ENCODE measurements at regions not wholly inside any gene's neighbourhood (a gene's known extent, or its start where the extent isn't known, plus 50 kb on each side); places are given as distances from the start of the nearest gene placed in this dataset.
A peak's percentile ranks its signal among the peaks of the same experiment; 100 is the strongest.

- DNase-seq (ENCODE audit: low read depth in 2 of 2), result no peak
Observed at GRCh38 chr1:47574451-47575165, 136.8 kb downstream of the FOXD2 start.

GRCh38 chr1:47575855-47576757, 138.3 kb downstream of the FOXD2 start:
- no peak for DNase-seq (ENCODE audit: low read depth in 2 of 2)

- DNase-seq (ENCODE audit: low read depth in 2 of 2), result no peak
Observed at GRCh38 chr1:47576758-47577115, 138.9 kb downstream of the FOXD2 start.

- DNase-seq (ENCODE audit: low read depth in 2 of 2), result no peak
Observed at GRCh38 chr1:47577303-47578025, 139.6 kb downstream of the FOXD2 start.

- DNase-seq (ENCODE audit: low read depth in 2 of 2), result no peak
Observed at GRCh38 chr1:47578026-47578720, 140.3 kb downstream of the FOXD2 start.

- no peak for DNase-seq (ENCODE audit: low read depth in 2 of 2)
Observed at GRCh38 chr1:47578721-47579419, 141.0 kb downstream of the FOXD2 start.

GRCh38 chr1:47579809-47580208, 142.0 kb downstream of the FOXD2 start:
- no peak for DNase-seq (ENCODE audit: low read depth in 2 of 2)

- DNase-seq (ENCODE audit: low read depth in 2 of 2), result no peak
Observed at GRCh38 chr1:47580451-47580995, 142.7 kb downstream of the FOXD2 start.

- peak in 1 of 2 donors; percentile 3 for DNase-seq (ENCODE audit: low read depth in 2 of 2)
Observed at GRCh38 chr1:47582891-47583608, 145.2 kb downstream of the FOXD2 start.

GRCh38 chr1:47584249-47584648, 146.4 kb downstream of the FOXD2 start:
- DNase-seq (ENCODE audit: low read depth in 2 of 2), result no peak

- no peak for DNase-seq (ENCODE audit: low read depth in 2 of 2)
Observed at GRCh38 chr1:47585141-47585902, 147.5 kb downstream of the FOXD2 start.

- no peak for DNase-seq (ENCODE audit: low read depth in 2 of 2)
Observed at GRCh38 chr1:47587891-47588582, 150.2 kb downstream of the FOXD2 start.

GRCh38 chr1:47590523-47591225, 152.8 kb downstream of the FOXD2 start:
- DNase-seq (ENCODE audit: low read depth in 2 of 2), result no peak

GRCh38 chr1:47591801-47592200, 154.0 kb downstream of the FOXD2 start:
- no peak for DNase-seq (ENCODE audit: low read depth in 2 of 2)

GRCh38 chr1:47592296-47593012, 154.6 kb downstream of the FOXD2 start:
- DNase-seq (ENCODE audit: low read depth in 2 of 2), result no peak

- no peak for DNase-seq (ENCODE audit: low read depth in 2 of 2)
Observed at GRCh38 chr1:47593013-47593568, 155.2 kb downstream of the FOXD2 start.

GRCh38 chr1:47593598-47594285, 155.9 kb downstream of the FOXD2 start:
- no peak for DNase-seq (ENCODE audit: low read depth in 2 of 2)

All from stimulated activated CD8-positive, alpha-beta memory T cell treated with anti-CD3 and anti-CD28 coated beads, Interleukin-2, amount 100 ng/mL, for 48 hours (primary cell).